HG02973 (cell line): ENCODE measurements at regions not wholly inside any gene's neighbourhood (a gene's known extent, or its start where the extent isn't known, plus 50 kb on each side); places are given as distances from the start of the nearest gene placed in this dataset.

Source experiments
- ATAC-seq: cut with Tn5 transposase; IDR thresholded peaks from one replicate; pipeline ENCODE4 v1.9.1; 2021; ENCODE audit warnings: moderate library complexity; ENCODE audit not compliant: unreplicated experiment

GRCh38 chr6:98092331-98092730 is 742.0 kb upstream of the POU3F2 start:
- ATAC-seq, result no peak

DNA sequence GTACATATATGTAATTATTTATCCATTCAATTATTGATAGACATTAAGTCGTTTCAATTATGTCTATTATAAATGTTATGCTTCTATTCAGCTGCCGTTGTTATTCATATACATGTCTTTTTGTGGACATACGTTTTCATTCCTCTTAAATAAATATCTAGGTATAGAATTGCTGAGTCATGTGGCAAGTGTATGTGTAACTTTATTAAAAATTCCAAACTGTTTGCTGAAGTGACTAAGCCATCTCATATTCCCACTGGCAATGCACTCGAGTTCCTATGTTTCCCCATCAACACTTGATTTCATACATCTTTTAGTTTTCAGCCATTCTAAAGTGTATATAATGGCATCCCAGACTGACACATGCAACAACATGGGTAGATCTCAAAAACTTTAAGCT is 739.7 kb upstream of the POU3F2 start:
- ATAC-seq, result no peak

GRCh38 chr6:98107801-98108200 is 726.6 kb upstream of the POU3F2 start:
- ATAC-seq, result no peak

GRCh38 chr6:98116455-98116854 is 717.9 kb upstream of the POU3F2 start:
- no peak for ATAC-seq

DNA sequence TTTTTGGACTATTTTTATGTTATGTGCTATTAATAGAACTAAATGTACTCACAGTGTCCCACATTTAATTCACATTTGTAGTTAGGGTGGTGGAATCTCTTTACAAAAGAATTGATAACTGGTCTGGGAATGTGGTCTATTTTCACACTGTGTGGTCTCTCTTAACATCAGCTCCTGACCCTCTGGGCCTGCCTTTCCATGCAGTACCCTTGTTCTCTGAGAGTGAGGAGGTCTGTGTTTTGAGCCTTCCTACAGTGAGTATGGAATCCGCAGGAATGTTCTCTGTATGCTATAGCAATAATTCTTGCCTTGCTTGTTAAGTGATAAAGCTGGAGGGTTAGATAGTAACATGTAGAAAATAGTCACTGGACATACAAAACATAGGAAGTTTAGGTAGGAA is 717.3 kb upstream of the POU3F2 start:
- no peak for ATAC-seq

- no peak for ATAC-seq
These were observed 715.9 kb upstream of the POU3F2 start for GRCh38 chr6:98118397-98119045.

DNA sequence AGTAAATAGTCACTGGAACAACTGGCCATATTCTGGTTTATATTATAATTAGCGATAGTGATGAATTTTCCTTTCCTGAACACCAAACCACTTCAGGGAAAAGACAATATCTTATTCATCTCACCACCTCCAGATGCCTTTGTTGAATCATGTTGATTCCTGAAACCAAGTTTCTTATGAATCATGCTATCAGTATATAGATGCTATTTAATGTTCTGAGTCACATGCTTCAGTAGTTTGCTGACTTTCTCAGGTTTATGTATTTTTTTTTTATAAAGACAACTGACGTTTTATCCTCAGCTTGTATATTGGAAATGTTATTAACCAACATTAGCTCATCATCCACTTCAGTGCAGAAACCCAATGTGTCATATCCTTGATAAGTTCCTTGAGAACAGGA is 710.2 kb upstream of the POU3F2 start:
- ATAC-seq, result no peak

- ATAC-seq, result no peak
These were observed 702.9 kb upstream of the POU3F2 start for GRCh38 chr6:98131290-98131990.

- no peak for ATAC-seq
These were observed 698.0 kb upstream of the POU3F2 start for GRCh38 chr6:98136333-98136732.

GRCh38 chr6:98137391-98137790 is 697.0 kb upstream of the POU3F2 start:
- ATAC-seq, result no peak

DNA sequence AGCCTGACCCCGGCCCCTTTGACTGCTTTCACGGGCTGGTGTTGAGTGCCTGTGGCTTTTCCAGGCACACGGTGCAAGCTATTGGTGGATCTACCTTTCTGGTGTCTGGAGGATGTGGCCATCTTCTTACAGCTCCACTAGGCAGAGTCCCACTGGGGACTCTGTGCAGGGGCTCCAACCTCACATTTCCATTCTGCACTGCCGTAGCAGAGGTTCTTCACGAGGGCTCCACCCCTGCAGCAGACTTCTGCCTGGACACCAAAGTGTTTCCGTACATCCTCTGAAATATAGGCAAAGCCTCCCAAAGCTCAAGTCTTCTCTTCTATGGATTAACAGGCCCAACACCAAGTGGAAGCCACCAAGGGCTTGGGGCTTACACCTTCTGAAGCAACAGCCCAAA is 691.5 kb upstream of the POU3F2 start:
- ATAC-seq, result no peak

- no peak for ATAC-seq
These were observed 687.7 kb upstream of the POU3F2 start for GRCh38 chr6:98146656-98147055.

DNA sequence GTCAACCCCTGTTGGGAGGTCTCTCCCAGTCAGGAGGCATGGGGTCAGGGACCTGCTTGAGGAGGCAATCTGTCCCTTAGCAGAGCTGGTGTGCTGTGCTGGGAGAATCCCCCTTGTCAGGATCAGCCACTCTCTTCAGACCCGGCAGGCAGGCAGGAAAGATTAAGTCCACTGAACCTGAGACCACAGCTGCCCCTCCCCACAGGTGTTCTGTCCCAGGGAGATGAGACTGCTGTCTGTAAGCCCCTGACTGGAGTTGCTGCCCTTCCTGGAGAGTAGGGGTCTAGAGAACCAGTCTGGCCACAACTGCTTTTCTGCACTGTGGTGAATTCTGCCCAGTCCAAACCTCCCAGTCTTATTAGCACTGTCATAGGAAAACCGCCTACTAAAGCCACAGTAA is 677.8 kb upstream of the POU3F2 start:
- ATAC-seq, result no peak

GRCh38 chr6:98179606-98180005 is 654.8 kb upstream of the POU3F2 start:
- no peak for ATAC-seq

DNA sequence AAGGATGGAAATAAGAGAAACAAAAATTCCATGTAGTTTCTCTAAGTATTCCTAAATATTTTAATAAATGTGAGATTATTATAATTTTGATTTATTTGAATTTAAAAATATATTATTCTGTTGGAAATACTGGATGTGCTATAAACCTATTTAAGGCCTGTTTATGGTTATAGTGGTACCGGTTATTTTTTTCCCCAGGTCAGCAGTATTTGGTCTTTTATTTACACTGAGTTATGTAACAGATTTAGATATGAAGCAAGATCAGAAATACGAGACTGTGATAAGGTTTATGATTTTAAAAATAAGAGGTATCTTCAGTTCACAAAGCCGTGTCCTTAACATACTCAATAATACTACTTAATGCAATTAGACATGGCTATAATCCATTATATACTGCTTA is 634.3 kb upstream of the POU3F2 start:
- ATAC-seq, result no peak

- ATAC-seq, result no peak
These were observed 631.1 kb upstream of the POU3F2 start for GRCh38 chr6:98203170-98203806.

DNA sequence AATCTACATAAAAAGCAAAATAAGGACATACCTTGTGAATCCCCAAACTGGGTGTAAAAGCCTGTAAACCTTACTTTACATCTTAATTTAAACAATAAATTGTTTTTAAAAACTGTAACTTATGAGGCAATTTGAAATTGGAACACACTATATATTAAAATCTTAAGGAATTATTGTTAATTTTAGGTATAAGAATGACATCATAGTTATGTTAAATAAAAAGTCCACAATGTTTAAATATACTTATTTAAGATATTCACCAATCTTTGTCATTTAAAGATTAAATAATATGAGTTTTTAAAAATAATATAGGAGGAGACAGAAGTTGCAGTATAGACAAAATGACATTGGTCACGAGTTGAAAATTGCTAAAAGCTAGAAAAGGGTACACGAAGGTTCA is 621.9 kb upstream of the POU3F2 start:
- ATAC-seq, result no peak

DNA sequence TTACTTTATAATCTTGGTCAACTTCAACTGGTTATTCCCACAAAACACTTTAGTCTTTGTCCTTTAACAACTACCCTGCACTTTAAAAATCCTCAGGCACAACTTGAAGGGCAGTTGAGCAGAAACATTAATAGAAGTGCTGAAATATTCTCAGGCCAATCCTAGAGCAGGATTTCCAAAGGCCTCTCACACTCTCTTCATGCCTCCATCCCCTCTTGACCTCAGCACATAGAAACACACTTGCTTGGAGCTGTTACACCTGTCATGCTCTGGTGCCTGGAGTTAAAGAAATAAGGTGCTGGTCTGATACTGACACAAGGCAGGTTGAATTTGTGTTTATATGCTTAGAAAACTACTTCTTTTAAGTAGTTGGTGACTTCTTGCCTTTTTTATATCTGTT is 618.8 kb upstream of the POU3F2 start:
- ATAC-seq, result no peak

DNA sequence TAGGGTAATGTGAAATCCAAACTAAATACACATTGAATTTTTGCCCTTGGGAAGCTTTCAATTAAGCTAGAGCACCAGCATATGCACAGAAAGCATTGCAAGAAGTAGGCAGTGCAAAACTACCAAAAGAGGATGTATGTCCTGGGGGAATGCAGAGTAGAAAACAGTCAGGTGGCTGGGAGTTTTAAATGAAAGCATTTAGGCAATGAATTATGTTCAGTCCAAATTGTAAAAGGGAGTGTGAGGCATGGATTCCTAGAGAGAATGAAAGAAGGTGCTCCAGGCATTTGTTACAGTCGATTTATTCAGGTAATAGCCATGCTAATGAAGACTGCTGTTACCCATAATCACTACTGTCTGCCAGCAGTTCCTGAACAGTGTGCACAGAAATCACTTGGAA is 604.1 kb upstream of the POU3F2 start:
- no peak for ATAC-seq

GRCh38 chr6:98239057-98239456 is 595.3 kb upstream of the POU3F2 start:
- no peak for ATAC-seq

GRCh38 chr6:98241630-98242029 is 592.7 kb upstream of the POU3F2 start:
- no peak for ATAC-seq

DNA sequence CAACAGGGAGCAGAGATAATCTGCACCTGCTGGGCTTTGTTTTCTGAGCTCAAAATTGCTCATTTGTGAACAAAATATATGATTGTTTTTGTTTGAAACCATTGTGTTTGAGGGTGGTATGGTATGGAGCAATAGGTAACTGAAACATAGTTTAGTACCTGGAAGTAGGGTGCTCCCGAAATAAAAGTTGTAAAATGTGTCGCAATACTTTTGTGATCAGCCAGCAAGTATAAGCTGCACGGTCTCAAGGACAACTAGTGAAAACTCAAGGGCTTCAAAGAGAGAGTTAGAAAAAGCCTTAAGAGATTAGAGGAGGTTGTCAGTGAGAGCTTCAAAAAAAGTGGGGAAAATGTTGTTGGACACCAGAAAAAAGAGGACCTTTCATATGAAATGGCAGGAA is 579.8 kb upstream of the POU3F2 start:
- ATAC-seq, result no peak
